GM10248 (cell line): ENCODE measurements at regions not wholly inside any gene's neighbourhood (a gene's known extent, or its start where the extent isn't known, plus 50 kb on each side); places are given as distances from the start of the nearest gene placed in this dataset.

ENCODE experiments used
- CTCF ChIA-PET: fragments of 300-600 bp; sonication (Branson Sonifier 250); formaldehyde crosslinking; extraction: SDS; loops from one replicate; lab custom pipeline; 2021; ENCODE audit warnings: antibody characterized with exemption; lab: Yijun Ruan, JAX
- POLR2A ChIA-PET: fragments of 350-650 bp; sonication (Branson Sonifier 250); formaldehyde crosslinking; extraction: SDS; loops from one replicate; lab custom pipeline; 2020; ENCODE audit warnings: antibody characterized with exemption; lab: Yijun Ruan, JAX
- DNase-seq: peaks from one replicate; pipeline ENCODE4 v3.0.0; 2012; ENCODE audit errors: extremely low spot score
- TF ChIP-seq, protein P1 (sequence below): IDR thresholded peaks from 2 replicates; pipeline ENCODE4 v1.5.1; 2012; ENCODE audit warnings: mild to moderate bottlenecking, low read depth; ENCODE audit errors: extremely low read depth, missing control alignments, control extremely low read depth

DNA sequence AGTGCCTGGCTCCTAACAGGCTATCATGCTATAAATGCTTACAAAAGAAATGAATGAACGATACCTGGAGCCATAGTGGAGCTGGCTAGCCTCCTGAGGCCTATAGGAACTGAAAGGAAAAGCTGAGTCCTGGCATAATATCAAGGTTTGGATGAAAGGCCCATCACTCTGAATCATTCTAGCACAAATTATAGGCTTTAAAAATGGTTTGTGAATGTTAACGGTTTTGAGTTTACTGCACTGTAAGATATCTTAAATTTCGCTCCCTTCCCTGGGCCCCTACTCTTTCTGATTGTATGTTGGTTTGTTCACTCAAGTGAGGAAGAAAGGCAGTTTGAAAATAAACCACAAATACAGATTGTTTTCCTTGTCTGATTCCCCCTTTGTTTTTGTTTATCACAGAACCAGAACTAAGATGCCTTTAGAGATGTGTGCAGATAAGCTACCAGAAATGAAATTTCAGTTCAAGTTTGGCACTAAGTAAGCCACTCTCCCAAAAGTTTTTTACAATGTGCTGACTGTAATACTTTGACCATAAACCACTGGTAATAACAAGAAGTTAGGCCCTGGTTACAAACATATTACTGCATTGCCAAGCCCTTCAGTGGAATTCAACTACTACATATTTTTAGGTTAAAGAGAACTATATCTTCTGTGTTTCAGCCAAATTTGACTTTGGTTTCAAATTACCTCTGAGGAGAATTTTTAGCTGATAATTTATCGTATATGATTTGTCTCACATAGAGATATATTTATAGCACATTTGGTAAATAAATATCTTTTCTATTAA is 89.5 kb downstream of the ALX1 start:
- ChIA-PET POLR2A (no interaction called here), CTCF (interaction anchor here (0.6 to 0.9 kb wide), 2 partner anchors 8 to 12 kb away, joined by 3 read pairs; no protein-coding TSS in a partner anchor)
- TF ChIP-seq, protein P1, sequence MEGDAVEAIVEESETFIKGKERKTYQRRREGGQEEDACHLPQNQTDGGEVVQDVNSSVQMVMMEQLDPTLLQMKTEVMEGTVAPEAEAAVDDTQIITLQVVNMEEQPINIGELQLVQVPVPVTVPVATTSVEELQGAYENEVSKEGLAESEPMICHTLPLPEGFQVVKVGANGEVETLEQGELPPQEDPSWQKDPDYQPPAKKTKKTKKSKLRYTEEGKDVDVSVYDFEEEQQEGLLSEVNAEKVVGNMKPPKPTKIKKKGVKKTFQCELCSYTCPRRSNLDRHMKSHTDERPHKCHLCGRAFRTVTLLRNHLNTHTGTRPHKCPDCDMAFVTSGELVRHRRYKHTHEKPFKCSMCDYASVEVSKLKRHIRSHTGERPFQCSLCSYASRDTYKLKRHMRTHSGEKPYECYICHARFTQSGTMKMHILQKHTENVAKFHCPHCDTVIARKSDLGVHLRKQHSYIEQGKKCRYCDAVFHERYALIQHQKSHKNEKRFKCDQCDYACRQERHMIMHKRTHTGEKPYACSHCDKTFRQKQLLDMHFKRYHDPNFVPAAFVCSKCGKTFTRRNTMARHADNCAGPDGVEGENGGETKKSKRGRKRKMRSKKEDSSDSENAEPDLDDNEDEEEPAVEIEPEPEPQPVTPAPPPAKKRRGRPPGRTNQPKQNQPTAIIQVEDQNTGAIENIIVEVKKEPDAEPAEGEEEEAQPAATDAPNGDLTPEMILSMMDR: no peak
- DNase-seq: no peak

DNA sequence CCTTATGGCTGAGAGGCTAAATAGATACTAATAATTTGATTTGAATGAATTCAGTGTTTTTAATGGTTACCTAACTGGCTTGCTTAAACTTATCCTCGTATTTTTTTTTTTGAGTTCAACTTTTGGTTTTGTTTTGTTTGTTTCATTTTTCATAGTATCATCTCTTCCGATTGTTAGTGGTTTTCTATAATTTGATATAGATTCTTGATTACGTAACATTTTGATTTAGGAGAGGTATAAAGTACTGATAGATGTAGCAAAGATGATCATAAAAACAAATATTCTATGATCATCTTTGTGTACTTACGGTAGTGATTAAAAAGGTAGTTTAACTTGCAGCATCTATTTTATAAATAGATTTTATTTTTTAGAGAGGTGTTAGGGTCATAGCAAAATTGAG is 93.0 kb downstream of the ALX1 start:
- no peak for DNase-seq
- ChIA-PET POLR2A (no interaction called here), CTCF (no interaction called here)
- TF ChIP-seq, protein P1: no peak

DNA sequence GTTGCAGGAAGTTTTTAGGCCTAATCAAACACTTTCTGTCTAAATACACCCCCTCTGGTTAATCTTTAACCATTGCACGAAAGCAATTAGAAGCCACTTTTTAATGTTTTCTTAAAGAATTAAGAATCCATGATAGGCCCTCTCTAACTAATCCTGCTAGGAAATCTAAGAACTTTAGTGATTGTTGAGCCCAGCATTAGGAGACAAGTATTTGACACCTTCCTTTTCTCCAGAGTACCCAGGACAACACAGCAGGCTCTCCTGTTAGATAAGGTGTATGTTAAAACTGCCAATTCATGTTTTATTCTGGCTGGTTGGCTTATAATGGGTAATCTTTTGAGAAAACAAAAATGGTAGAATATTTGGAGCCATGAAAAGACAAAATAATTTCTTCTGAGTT is 95.0 kb downstream of the ALX1 start:
- POLR2A ChIA-PET: no interaction called here
- CTCF ChIA-PET: no interaction called here
- DNase-seq: no peak
- TF ChIP-seq, protein P1: no peak

DNA sequence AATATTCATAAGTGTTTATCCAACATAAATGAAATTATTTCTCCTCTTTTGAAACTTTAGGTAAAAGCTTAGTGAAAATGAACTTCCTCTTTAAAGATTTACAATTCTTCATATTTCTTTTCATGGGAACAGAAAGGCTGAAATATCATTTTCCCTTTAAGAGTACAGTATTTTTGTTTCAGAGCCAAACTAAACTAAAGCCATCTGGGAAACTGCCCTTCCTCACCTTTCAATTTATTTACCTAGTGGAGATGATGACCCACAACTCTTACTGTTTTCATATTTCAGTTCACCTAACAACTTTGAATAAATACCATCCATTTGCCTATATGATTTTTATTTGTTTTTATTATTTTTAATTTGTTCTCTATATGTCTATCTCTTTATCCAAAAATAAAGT is 105.4 kb downstream of the ALX1 start:
- TF ChIP-seq, protein P1: no peak
- POLR2A ChIA-PET: no interaction called here

DNA sequence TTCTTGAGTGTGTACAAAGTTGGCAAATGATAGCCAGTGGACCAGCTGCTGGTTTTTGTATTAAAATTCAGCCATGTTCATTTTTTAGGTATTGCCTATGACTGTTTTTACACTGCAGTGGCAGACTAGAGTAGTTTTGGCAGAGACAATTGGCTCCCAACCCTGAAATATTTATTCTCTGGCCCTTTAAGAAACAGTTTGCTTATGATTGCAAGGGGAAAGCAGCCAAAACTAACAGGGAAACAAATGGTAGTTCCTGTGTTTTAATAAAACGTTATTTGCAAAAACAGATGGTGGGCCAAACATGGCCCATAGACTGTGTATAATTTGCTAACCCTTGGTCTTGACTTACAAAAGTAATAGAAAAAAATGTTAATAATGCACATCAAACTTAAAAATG is 110.2 kb downstream of the ALX1 start:
- ChIA-PET CTCF (interaction anchor here (0.9 kb wide), 1 partner anchor 61 kb away, joined by 3 read pairs; no protein-coding TSS in a partner anchor), POLR2A (interaction anchor here (0.6 kb wide), 1 partner anchor 12 kb away, joined by 3 read pairs; no protein-coding TSS in a partner anchor)
- TF ChIP-seq, protein P1: no peak
- no peak for DNase-seq

More for the DNA sequence above, 105.4 kb downstream of the ALX1 start:
- CTCF ChIA-PET: no interaction called here
- DNase-seq: no peak

DNA sequence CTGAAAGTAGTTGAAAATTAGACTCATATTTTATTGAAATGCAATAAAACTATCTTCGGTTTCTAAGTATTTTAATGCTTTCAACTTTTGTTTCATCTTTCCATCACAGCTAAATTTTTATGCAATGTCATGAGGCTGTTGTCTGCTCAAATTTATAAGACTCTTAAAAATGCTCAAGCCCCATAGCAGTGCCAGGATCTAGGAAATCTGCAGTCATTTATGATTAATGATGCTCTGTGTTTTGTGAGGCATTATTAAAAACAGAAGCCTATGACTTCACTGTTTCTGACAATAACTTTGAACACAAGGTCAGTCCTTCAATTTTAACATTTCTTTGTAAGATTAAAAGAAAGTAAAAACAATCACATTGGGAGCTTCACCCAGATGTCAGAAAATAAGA is 112.5 kb downstream of the ALX1 start:
- POLR2A ChIA-PET: no interaction called here
- DNase-seq: no peak
- TF ChIP-seq, protein P1: no peak
- CTCF ChIA-PET: no interaction called here
